Posterior vena cava (tissue), 2 donors: ENCODE measurements at regions not wholly inside any gene's neighbourhood (a gene's known extent, or its start where the extent isn't known, plus 50 kb on each side); places are given as distances from the start of the nearest gene placed in this dataset.

ENCODE experiments used
- DNase-seq: peaks from one replicate; pipeline ENCODE4 v3.0.0-alpha.2; 2020; ENCODE audit warnings: low spot score
- intact Hi-C, 2 donors: fragments of 100-400 bp; cut with DNase I; formaldehyde crosslinking; loops; one replicate each; pipeline versions ENCODE4 v1.14.1 to v1.14.2; 2022 to 2023
- donor health status: DM: yes; HTN: yes; CAD: no.
- donor health status: DM: yes; HTN: yes; CAD: no.

- DNase-seq, result no peak
- intact Hi-C loops, result no loop called here
These were observed 286.8 kb upstream of the FSTL5 start for GRCh38 chr4:162450531-162451035.

GRCh38 chr4:162443510-162443909 is 279.7 kb upstream of the FSTL5 start:
- intact Hi-C loops, result no loop called here
- DNase-seq, result no peak

GRCh38 chr4:162442128-162442527 is 278.3 kb upstream of the FSTL5 start:
- no peak for DNase-seq
- intact Hi-C loops, result no loop called here

- intact Hi-C loops, result no loop called here
- no peak for DNase-seq
These were observed 258.5 kb upstream of the FSTL5 start for GRCh38 chr4:162422312-162422711.

- intact Hi-C loops, result no loop called here
- DNase-seq, result no peak
These were observed 247.1 kb upstream of the FSTL5 start for GRCh38 chr4:162410854-162411253.

DNA sequence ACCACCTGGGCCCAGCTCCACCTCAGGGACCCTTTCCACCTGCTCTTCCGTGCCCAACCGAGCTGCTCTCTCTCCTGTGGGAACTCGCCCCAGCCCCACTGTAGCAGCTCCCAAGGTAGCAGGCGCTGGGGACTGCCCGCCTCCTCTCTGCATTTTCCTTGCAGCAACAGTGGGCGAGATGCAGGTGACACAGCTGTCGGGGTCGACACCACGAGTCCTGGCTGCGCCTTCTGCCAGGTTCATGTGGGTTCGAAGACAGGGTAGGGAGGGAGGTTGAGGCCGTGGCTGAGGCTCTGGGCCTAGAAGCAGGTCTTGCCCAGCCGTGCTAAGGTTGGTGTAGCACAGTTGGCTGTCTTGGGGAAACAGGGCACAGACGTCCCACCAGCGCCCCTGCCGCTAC is 245.2 kb upstream of the FSTL5 start:
- DNase-seq, result peak; percentile 70
- intact Hi-C loops, result no loop called here

DNA sequence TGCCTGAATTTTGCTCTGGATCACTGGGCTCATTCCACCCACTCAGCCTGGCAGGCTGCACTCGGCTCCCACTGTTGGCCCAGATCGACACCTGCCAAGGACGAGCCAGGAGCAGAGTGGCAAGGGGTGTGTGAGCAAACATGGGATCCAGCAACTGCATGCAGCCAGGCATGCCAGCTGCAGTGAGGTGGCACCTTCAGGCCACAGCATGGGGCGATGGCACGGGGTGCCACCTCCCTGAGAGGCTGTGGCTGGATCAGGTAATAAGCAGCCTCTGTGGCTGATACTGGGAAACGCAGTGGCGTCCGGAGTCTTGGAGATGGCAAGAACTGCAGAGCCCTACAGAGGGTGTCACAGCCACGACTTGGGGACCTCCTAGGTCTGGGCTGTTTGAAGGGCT is 244.5 kb upstream of the FSTL5 start:
- DNase-seq, result peak; percentile 53
- intact Hi-C loops, result no loop called here

GRCh38 chr4:162406637-162407365 is 243.0 kb upstream of the FSTL5 start:
- intact Hi-C loops, result no loop called here
- DNase-seq, result no peak

DNA sequence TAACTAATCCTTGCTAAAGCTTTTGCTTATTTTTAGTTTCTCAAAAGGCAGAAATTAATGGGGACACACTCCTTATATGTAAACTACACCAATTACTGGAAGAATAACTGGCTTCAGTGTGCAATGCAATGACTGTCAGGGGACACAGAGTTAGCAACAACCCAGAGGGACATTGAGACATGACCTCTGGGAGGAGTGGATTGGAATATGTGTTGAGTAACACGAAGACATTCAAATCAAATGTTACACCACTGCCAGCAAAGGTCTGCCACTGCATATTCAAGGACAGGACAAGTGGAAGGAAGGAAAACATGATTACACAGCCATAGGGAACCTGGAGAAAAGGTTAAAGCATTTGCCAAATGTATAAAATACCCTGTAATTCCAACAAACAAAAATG is 240.1 kb upstream of the FSTL5 start:
- no peak for DNase-seq
- intact Hi-C loops, result no loop called here

GRCh38 chr4:162403419-162403818 is 239.6 kb upstream of the FSTL5 start:
- intact Hi-C loops, result no loop called here
- DNase-seq, result no peak

DNA sequence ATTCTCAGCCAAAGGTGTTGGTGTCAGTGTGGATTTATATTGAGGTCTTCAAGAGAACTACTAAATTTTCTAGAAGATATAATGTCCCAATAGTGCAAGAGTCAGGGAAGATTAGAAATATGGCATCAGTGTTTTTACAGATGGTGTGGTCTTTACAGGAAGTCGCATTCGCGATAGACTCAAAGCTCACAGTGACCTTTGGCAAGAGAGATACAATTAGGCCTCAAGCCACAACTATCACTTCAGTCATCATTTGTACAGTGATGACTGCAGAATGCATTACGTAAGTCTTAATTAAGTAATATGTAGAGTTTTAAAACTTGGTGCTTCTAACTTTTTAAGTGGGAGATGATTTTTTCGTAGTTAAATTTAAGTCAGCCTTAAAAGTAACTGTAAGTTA is 237.2 kb upstream of the FSTL5 start:
- intact Hi-C loops, result no loop called here
- DNase-seq, result no peak

GRCh38 chr4:162392946-162393345 is 229.1 kb upstream of the FSTL5 start:
- intact Hi-C loops, result no loop called here
- DNase-seq, result no peak

DNA sequence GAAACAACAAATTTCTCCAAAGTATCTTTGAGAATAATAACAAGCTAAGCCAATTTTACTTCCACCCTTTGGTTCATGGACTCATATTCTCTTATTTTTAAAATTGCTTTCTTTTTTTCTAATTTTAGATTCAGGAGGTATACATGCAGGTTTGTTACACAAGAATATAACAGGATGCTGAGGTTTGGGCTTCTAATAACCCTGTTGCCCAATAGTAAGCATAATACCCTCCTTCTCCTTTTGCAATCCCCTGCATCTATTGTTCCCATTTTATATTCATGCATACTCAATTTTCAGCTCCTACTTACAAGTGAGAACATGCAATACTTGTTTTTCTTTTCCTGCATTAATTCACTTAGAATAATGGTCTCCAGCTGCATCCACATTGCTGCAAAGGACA is 202.3 kb upstream of the FSTL5 start:
- DNase-seq, result no peak
- intact Hi-C loops, result no loop called here

DNA sequence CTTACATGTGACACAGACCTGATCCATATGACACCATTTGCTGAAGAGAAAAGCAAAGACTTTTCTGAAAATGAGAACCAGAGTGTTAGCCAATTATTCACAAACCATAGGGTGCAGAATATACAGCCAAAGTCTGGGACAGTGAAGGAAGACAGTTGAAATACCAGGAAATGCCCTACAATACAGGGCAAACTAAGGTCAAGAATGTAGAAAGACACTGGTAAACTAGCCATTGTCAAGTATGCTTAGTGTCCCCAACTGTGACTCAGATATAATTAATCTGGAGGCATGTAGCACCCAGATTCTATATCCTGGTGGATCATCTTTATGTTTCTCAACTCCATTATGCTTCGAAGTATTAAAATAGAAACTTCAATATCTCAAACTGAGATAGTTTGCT is 200.9 kb upstream of the FSTL5 start:
- no peak for DNase-seq
- intact Hi-C loops, result no loop called here

DNA sequence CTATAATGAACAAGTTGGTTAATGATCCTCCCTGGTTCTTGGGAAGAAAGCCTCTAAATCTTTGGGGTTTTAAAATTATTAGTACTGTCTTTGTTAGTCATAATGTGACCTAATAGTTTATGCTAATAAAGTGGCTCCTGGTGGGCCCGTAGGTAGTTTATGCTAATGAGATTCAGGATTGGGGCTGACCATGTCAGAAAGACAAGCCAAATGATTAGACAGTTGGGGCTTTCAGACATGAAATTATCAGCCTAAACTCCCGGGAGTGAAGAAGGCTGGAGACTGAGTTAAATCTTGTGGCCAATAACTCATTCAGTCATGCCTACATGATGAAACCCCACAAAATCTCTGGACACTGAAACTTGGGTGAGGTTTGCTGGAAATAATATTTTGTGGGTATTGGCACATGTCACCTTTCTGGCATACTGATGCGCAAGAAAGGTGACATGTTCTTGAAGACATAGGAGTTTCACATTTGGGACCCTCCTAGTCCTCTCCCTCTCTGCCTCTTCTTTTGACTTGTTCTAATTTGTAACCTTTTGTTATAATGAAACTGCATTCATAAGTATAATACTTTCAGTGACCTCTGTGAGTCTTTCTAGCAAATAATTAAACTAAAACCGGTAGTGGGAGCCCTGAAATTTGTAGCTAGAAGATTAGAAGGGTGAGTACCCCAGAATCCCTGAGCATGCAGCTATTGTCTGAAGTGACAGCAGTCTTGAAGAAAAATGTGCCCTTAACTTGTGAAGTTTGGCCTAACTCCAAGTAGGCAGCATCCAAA is 196.8 kb upstream of the FSTL5 start:
- intact Hi-C loops, result no loop called here
- no peak for DNase-seq

DNA sequence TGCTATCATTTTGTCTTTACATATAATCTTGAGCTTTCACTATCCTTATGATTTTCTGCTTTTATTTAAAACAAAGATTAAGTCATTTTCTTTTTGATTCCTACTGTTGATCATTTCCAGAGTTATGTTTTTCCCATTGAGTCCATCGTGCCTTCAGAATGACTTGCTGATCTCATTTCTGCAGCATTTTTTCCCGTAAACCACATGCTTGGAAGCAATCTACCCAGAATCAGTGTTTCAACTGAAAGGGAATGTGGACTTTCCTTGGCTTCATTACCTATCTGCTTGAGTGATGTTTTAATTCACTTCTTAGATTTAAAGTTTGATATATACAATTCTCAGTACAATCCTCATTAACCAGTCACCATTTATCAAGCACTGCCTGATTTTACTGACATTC is 192.4 kb upstream of the FSTL5 start:
- intact Hi-C loops, result no loop called here
- DNase-seq, result no peak

- intact Hi-C loops, result no loop called here
- DNase-seq, result no peak
These were observed 188.8 kb upstream of the FSTL5 start for GRCh38 chr4:162352580-162353107.

DNA sequence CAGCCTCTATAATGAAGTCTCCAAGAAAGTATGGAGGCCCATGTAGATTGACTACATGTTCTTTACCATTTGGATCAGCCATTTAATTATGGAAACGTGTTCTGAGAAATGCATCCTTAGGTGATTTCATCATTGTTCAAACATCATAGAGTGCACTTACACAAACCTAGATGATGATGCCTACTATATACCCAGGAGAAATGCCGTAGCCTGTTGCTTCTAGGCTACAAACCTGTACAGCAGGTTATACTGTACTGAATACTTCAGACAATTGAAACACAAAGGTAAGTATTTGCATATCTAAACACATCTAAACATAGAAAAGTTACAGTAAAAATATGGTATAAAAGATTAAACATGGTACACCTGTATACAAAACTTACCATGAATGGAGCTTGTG is 186.5 kb upstream of the FSTL5 start:
- no peak for DNase-seq
- intact Hi-C loops, result no loop called here

DNA sequence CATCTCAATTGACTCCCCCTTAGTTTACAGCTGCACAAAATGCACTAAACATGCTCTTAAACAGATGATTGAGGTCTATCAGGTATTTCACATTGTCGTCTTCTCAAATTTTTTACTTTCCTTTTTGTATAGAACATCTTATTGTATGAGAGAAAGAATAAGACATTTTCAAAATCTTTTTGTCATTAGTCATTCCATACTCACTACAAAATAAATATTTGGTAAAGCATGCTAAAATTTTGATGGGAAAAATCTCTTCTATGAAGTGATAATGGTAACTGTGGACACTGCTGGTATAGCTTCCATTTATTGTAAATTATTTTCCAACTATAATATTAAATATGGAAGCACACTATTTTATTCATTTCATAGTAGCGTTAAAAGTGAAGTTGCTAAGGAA is 185.6 kb upstream of the FSTL5 start:
- no peak for DNase-seq

GRCh38 chr4:162347842-162348213 is 184.0 kb upstream of the FSTL5 start:
- no peak for DNase-seq
- intact Hi-C loops, result no loop called here

More for the DNA sequence above, 185.6 kb upstream of the FSTL5 start:
- intact Hi-C loops, result no loop called here
